K562 (cell line): ENCODE measurements at regions not wholly inside any gene's neighbourhood (a gene's known extent, or its start where the extent isn't known, plus 50 kb on each side); places are given as distances from the start of the nearest gene placed in this dataset.

Experiments
- ATAC-seq: fragments of 200-7000 bp; cut with Tn5 transposase; 3 replicates; pipeline ENCODE4 v1.9.1; 2020; ENCODE audit warnings: moderate library complexity
- BruUV-seq: library from RNA; stranded (reverse); fragments of 400-500 nt; replicated peaks from 2 replicates; lab custom pipeline; 2021; lab: Mats Ljungman, UMichigan
- CTCF ChIA-PET: fragments of 300-600 bp; formaldehyde crosslinking; extraction: SDS; loops from one replicate; lab custom pipeline; 2021; ENCODE audit warnings: low intra/inter-chr PET ratio; lab: Yijun Ruan, JAX
- POLR2A ChIA-PET: fragments of 300-600, 350-650 bp; sonication (Branson Sonifier 250); formaldehyde crosslinking; extraction: SDS; loops from one replicate; lab custom pipeline; 2021; ENCODE audit warnings: antibody characterized with exemption, inconsistent platforms; lab: Yijun Ruan, JAX
- DNase-seq, 4 experiments: peaks; one replicate each; pipeline versions ENCODE4 v3.0.0 to v3.0.0-alpha.2; 2011 to 2018; ENCODE audit warnings: low spot score in 3 of 4, mixed read lengths in 3 of 4; ENCODE audit errors: extremely low read depth in 1 of 4
- FAIRE-seq: peaks from 2 replicates; lab custom pipeline; 2011; peaks lifted over from hg19 to GRCh38; lab: Jason Lieb, UNC
- H2AFZ ChIP-seq: 2 replicates; pipeline ENCODE4 v1.6.0; 2011; ENCODE audit warnings: low read depth, low read length, control low read depth, inconsistent platforms
- H3K27ac ChIP-seq: fragments of 200-600 bp; 3 replicates; pipeline ENCODE4 v1.8.0; 2011; ENCODE audit warnings: low read depth, mild to moderate bottlenecking, control low read depth, inconsistent platforms, low read length, moderate library complexity, mixed read lengths; ENCODE audit errors: extremely low read depth
- H3K27me3 ChIP-seq, 2 experiments: fragments of 300-600 bp in 1 of 2; 2 replicates in 1 of 2; 3 replicates in 1 of 2; pipeline versions ENCODE4 v1.6.0 to v1.8.0; 2011; ENCODE audit warnings: inconsistent platforms in 2 of 2, low read length in 2 of 2, mild to moderate bottlenecking in 1 of 2, mixed read lengths in 1 of 2, moderate library complexity in 1 of 2; ENCODE audit not compliant: control insufficient read depth in 2 of 2, insufficient read depth in 2 of 2
- H3K36me3 ChIP-seq: fragments of 300-600 bp; 3 replicates; pipeline ENCODE4 v1.8.0; 2011; ENCODE audit warnings: mild to moderate bottlenecking, low read length, inconsistent platforms; ENCODE audit not compliant: control insufficient read depth, insufficient read depth
- H3K4me1 ChIP-seq, 2 experiments: fragments of 200-600 bp in 1 of 2; replicated peaks in 1 of 2; 2 replicates in 1 of 2; 3 replicates in 1 of 2; pipeline versions ENCODE4 v1.5.1 to v1.8.0; 2011; ENCODE audit warnings: inconsistent platforms in 2 of 2, low read length in 2 of 2, mild to moderate bottlenecking in 1 of 2, mixed read lengths in 1 of 2, moderate library complexity in 1 of 2; ENCODE audit not compliant: control insufficient read depth in 2 of 2, insufficient read depth in 2 of 2
- H3K4me2 ChIP-seq: 2 replicates; pipeline ENCODE4 v1.6.1; 2011; ENCODE audit warnings: low read length, control low read depth, inconsistent platforms, mixed read lengths; ENCODE audit not compliant: insufficient read depth
- H3K4me3 ChIP-seq: fragments of 200-600 bp; sonication (generic), shearing (Covaris generic); 2 replicates; pipeline ENCODE4 v1.5.1; 2016; ENCODE audit warnings: control low read depth, inconsistent platforms
- H3K79me2 ChIP-seq: fragments of 200-600 bp; 3 replicates; pipeline ENCODE4 v1.8.0; 2011; ENCODE audit warnings: low read length, inconsistent platforms; ENCODE audit not compliant: control insufficient read depth, insufficient read depth
- H3K9ac ChIP-seq, 2 experiments: 2 replicates each; pipeline versions ENCODE4 v1.6.0 to v1.6.1; 2011; ENCODE audit warnings: low read depth in 2 of 2, low read length in 2 of 2, control low read depth in 1 of 2, inconsistent platforms in 1 of 2, mild to moderate bottlenecking in 1 of 2, mixed read lengths in 1 of 2; ENCODE audit not compliant: insufficient read depth in 1 of 2
- H3K9me1 ChIP-seq: one replicate; pipeline ENCODE4 v1.6.0; 2011; ENCODE audit warnings: inconsistent platforms, mild to moderate bottlenecking, low read length, moderate library complexity; ENCODE audit not compliant: control insufficient read depth, insufficient read depth
- H3K9me3 ChIP-seq: replicated peaks from 2 replicates; pipeline ENCODE4 v1.5.1; 2011; ENCODE audit warnings: low read depth, low read length, inconsistent platforms; ENCODE audit not compliant: control insufficient read depth, insufficient read depth
- H4K20me1 ChIP-seq: replicated peaks from 2 replicates; pipeline ENCODE4 v1.6.1; 2011; ENCODE audit warnings: low read length, inconsistent platforms, mixed read lengths; ENCODE audit not compliant: control insufficient read depth, insufficient read depth
- CREB5 ChIP-seq: fragments of 250-450 bp; sonication (Bioruptor Pico); IDR thresholded peaks from 2 replicates; pipeline ENCODE4 v1.5.0; 2020; ENCODE audit warnings: mild to moderate bottlenecking
- DNMT1 ChIP-seq: fragments of 450-650 bp; IDR thresholded peaks from 2 replicates; pipeline ENCODE4 v1.6.1; 2016; ENCODE audit warnings: antibody characterized with exemption, mild to moderate bottlenecking
- EWSR1 ChIP-seq: fragments of 450-650 bp; IDR thresholded peaks from 2 replicates; pipeline ENCODE4 v1.6.1; 2018; ENCODE audit warnings: borderline replicate concordance, mild to moderate bottlenecking, low read depth, moderate library complexity; ENCODE audit not compliant: partially characterized antibody
- HCFC1 ChIP-seq: IDR thresholded peaks from 2 replicates; pipeline ENCODE4 v1.6.1; 2012; ENCODE audit warnings: low read depth, low read length, improper control_type of control experiment
- KLF6 ChIP-seq: fragments of 250-450 bp; sonication (Bioruptor Pico); IDR thresholded peaks from 2 replicates; pipeline ENCODE4 v1.4.0; 2020; ENCODE audit warnings: mild to moderate bottlenecking, moderate library complexity, borderline replicate concordance
- NUFIP1 ChIP-seq: fragments of 450-650 bp; IDR thresholded peaks from 2 replicates; pipeline ENCODE4 v1.6.1; 2018; ENCODE audit not compliant: partially characterized antibody
- SMARCE1 ChIP-seq: fragments of 450-650 bp; IDR thresholded peaks from 2 replicates; pipeline ENCODE4 v1.7.1; 2016; ENCODE audit warnings: mild to moderate bottlenecking
- SNIP1 ChIP-seq: fragments of 450-650 bp; IDR thresholded peaks from 2 replicates; pipeline ENCODE4 v1.7.1; 2017; ENCODE audit warnings: low read depth, mild to moderate bottlenecking
- U2AF2 ChIP-seq: fragments of 200-400 bp; formaldehyde crosslinking; optimal IDR thresholded peaks from 2 replicates; pipeline ENCODE3; 2017; ENCODE audit warnings: low read depth, mild to moderate bottlenecking, low read length
- ZNF3 ChIP-seq: fragments of 250-450 bp; sonication (Bioruptor Pico); IDR thresholded peaks from 2 replicates; pipeline ENCODE4 v1.5.0; 2021; ENCODE audit warnings: mild to moderate bottlenecking, moderate library complexity
- ZNF324 ChIP-seq: fragments of 250-450 bp; sonication (Bioruptor Pico); IDR thresholded peaks from 2 replicates; pipeline ENCODE4 v1.4.0; 2020; ENCODE audit warnings: mild to moderate bottlenecking
- ZNF431 ChIP-seq: sonication (generic); formaldehyde crosslinking; IDR thresholded peaks from 2 replicates; pipeline ENCODE4 v1.8.0; 2022; ENCODE audit warnings: mild to moderate bottlenecking, missing genetic modification reagents
- WGBS: fragments of 100-300 bp; shearing (Covaris generic); methylation state at CpG from one replicate; pipeline ENCODE4 v1.1.6; 2016; ENCODE audit warnings: low coverage, mixed read lengths; ENCODE audit not compliant: insufficient coverage; ENCODE audit errors: missing lambda C conversion rate; 5-methylcytosine and 5-hydroxymethylcytosine counted together
- in situ Hi-C: fragments of 300-500 bp; cut with MboI; formaldehyde crosslinking; loops from 4 replicates; pipeline ENCODE4 v1.15.0; 2018; ENCODE audit warnings: inconsistent platforms, mixed read lengths
- intact Hi-C: fragments of 100-400 bp; cut with micrococcal nuclease; formaldehyde crosslinking; loops from 2 replicates; pipeline ENCODE4 v1.14.2; 2022
- TF ChIP-seq, protein P1 (sequence below): sonication (generic); formaldehyde crosslinking; IDR thresholded peaks from 2 replicates; pipeline ENCODE4 v1.8.0; 2023; ENCODE audit warnings: mild to moderate bottlenecking, missing genetic modification reagents
- TF ChIP-seq, protein P2 (sequence below): fragments of 450-650 bp; formaldehyde crosslinking; IDR thresholded peaks from 2 replicates; pipeline ENCODE4 v1.4.0; 2020; ENCODE audit warnings: mild to moderate bottlenecking, moderate library complexity

DNA sequence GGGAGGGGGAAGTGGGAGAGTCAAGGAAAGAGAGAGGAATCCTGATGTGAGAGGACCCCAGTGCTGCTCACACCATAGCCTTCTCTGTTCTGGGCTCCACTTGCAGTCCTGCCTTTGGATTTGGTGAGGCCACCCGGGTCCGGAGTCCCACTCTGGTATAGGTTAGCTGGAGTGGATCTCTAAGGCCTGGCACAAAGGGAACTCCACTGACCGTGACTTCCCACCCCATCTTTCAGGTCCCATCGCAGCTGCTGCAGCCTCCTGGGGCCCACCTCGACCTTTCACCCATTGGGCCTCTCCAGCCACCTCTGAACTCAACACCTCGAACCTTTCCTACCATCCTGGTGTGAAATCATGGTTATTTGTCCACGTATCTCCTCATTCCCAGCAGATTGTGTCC, 324.4 kb downstream of the MATN1 start (continued):
- TF ChIP-seq CREB5 (CRISPR knock-in tag) (no peak), EWSR1 (no peak), ZNF3 (no peak)

DNA sequence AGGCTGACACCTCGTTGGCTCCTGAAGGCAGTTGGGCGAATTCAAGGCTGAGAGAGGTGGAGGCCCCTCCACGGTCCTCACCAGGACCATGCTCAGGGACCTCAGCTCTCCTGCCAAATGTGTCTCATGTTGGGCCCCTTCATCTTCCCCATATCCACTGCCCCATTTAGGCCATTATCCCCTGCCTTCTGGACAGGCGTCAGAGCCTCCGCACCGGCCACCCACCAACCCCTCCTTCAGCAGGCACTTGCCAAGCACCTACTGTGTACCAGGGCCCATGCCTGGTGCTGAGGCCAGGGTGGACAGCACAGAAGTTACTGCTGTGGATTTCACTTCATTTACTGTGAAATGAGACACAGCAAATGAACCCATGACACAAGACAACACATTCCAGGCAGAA, 325.8 kb downstream of the MATN1 start:
- in situ Hi-C loops (no loop called here), intact Hi-C loops (no loop called here)
- DNase-seq (no peak), FAIRE-seq (no peak), ATAC-seq (no peak)
- no peaks in the 10 kb centered on the region for H3K9me3 ChIP-seq
- H3K79me2 ChIP-seq = no peaks in the 10 kb centered on the region
- no peak overlapping the region for H3K4me3 ChIP-seq
- H3K36me3 ChIP-seq = no peaks in the 10 kb centered on the region
- no peak overlapping the region for H3K27ac ChIP-seq
- H3K9me1 ChIP-seq = no peaks in the 10 kb centered on the region
- ChIA-PET CTCF (no interaction called here), POLR2A (no interaction called here)
- no peak overlapping the region for H3K9ac ChIP-seq
- no peaks in the 10 kb centered on the region; a peak in 2 of 5 replicates for H3K27me3 ChIP-seq
- H2AFZ ChIP-seq = no peak overlapping the region
- TF ChIP-seq DNMT1 (no peak), HCFC1 (no peak), NUFIP1 (no peak), SNIP1 (no peak), ZNF324 (CRISPR knock-in tag) (no peak), KLF6 (CRISPR knock-in tag) (no peak), SMARCE1 (no peak), ZNF431 (CRISPR knock-in tag) (no peak), U2AF2 (no peak)
- TF ChIP-seq, protein P1, sequence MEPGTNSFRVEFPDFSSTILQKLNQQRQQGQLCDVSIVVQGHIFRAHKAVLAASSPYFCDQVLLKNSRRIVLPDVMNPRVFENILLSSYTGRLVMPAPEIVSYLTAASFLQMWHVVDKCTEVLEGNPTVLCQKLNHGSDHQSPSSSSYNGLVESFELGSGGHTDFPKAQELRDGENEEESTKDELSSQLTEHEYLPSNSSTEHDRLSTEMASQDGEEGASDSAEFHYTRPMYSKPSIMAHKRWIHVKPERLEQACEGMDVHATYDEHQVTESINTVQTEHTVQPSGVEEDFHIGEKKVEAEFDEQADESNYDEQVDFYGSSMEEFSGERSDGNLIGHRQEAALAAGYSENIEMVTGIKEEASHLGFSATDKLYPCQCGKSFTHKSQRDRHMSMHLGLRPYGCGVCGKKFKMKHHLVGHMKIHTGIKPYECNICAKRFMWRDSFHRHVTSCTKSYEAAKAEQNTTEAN (CRISPR knock-in tag) = no peak
- TF ChIP-seq, protein P2, sequence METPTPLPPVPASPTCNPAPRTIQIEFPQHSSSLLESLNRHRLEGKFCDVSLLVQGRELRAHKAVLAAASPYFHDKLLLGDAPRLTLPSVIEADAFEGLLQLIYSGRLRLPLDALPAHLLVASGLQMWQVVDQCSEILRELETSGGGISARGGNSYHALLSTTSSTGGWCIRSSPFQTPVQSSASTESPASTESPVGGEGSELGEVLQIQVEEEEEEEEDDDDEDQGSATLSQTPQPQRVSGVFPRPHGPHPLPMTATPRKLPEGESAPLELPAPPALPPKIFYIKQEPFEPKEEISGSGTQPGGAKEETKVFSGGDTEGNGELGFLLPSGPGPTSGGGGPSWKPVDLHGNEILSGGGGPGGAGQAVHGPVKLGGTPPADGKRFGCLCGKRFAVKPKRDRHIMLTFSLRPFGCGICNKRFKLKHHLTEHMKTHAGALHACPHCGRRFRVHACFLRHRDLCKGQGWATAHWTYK (CRISPR knock-in tag) = no peak
- no TSS peak for BruUV-seq
- H3K4me2 ChIP-seq = no peak overlapping the region
- no peaks in the 10 kb centered on the region for H3K4me1 ChIP-seq
- 7% methylated on average over 6 of the region's 6 CpGs for whole genome bisulfite sequencing
- H4K20me1 ChIP-seq = 0 out of 2 replicates have a peak, but pooled peaks cover 3% of the 10 kb centered on the region
